ENCODE measurements at regions not wholly inside any gene's neighbourhood (a gene's known extent, or its start where the extent isn't known, plus 50 kb on each side); places are given as distances from the start of the nearest gene placed in this dataset.

GRCh38 chrX:64580605-64581004, 185.4 kb upstream of the MTMR8 start:
- dilution Hi-C loops (cut with MboI; ENCODE audit: extremely low pct_ligation_motif_present, low sequenced_read_pairs) = no loop called here
- no peak for FAIRE-seq

GRCh38 chrX:64580035-64580434, 184.8 kb upstream of the MTMR8 start:
- DNase-seq (ENCODE audit: low read depth, low spot score) (no peak), FAIRE-seq (no peak)
- Histone ChIP-seq H3K27ac (ENCODE audit: control insufficient read depth, insufficient read depth, low read length) (no peak overlapping the region), H3K4me3 (ENCODE audit: control insufficient read depth in 2 of 3, extremely low read depth in 1 of 3, insufficient read depth in 2 of 3, low read depth in 1 of 3, low read length in 3 of 3) (no peak overlapping the region), H3K4me2 (ENCODE audit: control insufficient read depth, extremely low read depth, insufficient read depth, low read depth, low read length) (no peak overlapping the region), H3K36me3 (ENCODE audit: control insufficient read depth in 2 of 2, extremely low read depth in 1 of 2, insufficient read depth in 2 of 2, low read length in 2 of 2) (no peaks in the 10 kb centered on the region), H2AFZ (ENCODE audit: control insufficient read depth, low read length) (no peak overlapping the region), H3K9me3 (ENCODE audit: control insufficient read depth, low read depth, low read length) (no peaks in the 10 kb centered on the region), H4K20me1 (ENCODE audit: control insufficient read depth, extremely low read depth, insufficient read depth, low read length) (no peaks in the 10 kb centered on the region), H3K4me1 (ENCODE audit: control insufficient read depth, extremely low read depth, insufficient read depth, low read length) (no peaks in the 10 kb centered on the region), H3K9ac (ENCODE audit: control insufficient read depth, extremely low read depth, insufficient read depth, low read length) (no peak overlapping the region), H3K9me1 (ENCODE audit: control insufficient read depth, extremely low read depth, insufficient read depth, low read length) (no peaks in the 10 kb centered on the region), H3K79me2 (ENCODE audit: control insufficient read depth, insufficient read depth, low read length) (no peaks in the 10 kb centered on the region), H3K27me3 (ENCODE audit: control insufficient read depth, extremely low read depth, insufficient read depth, low read length) (no peaks in the 10 kb centered on the region)
- dilution Hi-C loops (cut with MboI; ENCODE audit: extremely low pct_ligation_motif_present, low sequenced_read_pairs) = no loop called here
- TF ChIP-seq CTCF (optimal IDR thresholded peaks at IDR 0.05 in 1 of 3, IDR thresholded peaks at IDR 0.05 in 1 of 3, conservative IDR thresholded peaks at IDR 0.05 in 1 of 3; ENCODE audit: extremely low read depth in 1 of 3, insufficient read depth in 2 of 3, low read length in 3 of 3) = no peak
- no peak for TF ChIP-seq EZH2 (IDR thresholded peaks at IDR 0.05; ENCODE audit: low read length)

More at GRCh38 chrX:64580605-64581004, 185.4 kb upstream of the MTMR8 start:
- Histone ChIP-seq H2AFZ (ENCODE audit: control insufficient read depth, low read length) (no peak overlapping the region), H3K27me3 (ENCODE audit: control insufficient read depth, extremely low read depth, insufficient read depth, low read length) (no peaks in the 10 kb centered on the region), H3K9ac (ENCODE audit: control insufficient read depth, extremely low read depth, insufficient read depth, low read length) (no peak overlapping the region), H3K4me3 (ENCODE audit: control insufficient read depth in 2 of 3, extremely low read depth in 1 of 3, insufficient read depth in 2 of 3, low read depth in 1 of 3, low read length in 3 of 3) (no peak overlapping the region), H4K20me1 (ENCODE audit: control insufficient read depth, extremely low read depth, insufficient read depth, low read length) (no peaks in the 10 kb centered on the region), H3K4me1 (ENCODE audit: control insufficient read depth, extremely low read depth, insufficient read depth, low read length) (no peaks in the 10 kb centered on the region), H3K27ac (ENCODE audit: control insufficient read depth, insufficient read depth, low read length) (no peak overlapping the region), H3K9me1 (ENCODE audit: control insufficient read depth, extremely low read depth, insufficient read depth, low read length) (no peaks in the 10 kb centered on the region), H3K79me2 (ENCODE audit: control insufficient read depth, insufficient read depth, low read length) (no peaks in the 10 kb centered on the region), H3K4me2 (ENCODE audit: control insufficient read depth, extremely low read depth, insufficient read depth, low read depth, low read length) (no peak overlapping the region), H3K36me3 (ENCODE audit: control insufficient read depth in 2 of 2, extremely low read depth in 1 of 2, insufficient read depth in 2 of 2, low read length in 2 of 2) (no peaks in the 10 kb centered on the region), H3K9me3 (ENCODE audit: control insufficient read depth, low read depth, low read length) (no peaks in the 10 kb centered on the region)
- TF ChIP-seq CTCF (optimal IDR thresholded peaks at IDR 0.05 in 1 of 3, IDR thresholded peaks at IDR 0.05 in 1 of 3, conservative IDR thresholded peaks at IDR 0.05 in 1 of 3; ENCODE audit: extremely low read depth in 1 of 3, insufficient read depth in 2 of 3, low read length in 3 of 3) (no peak), EZH2 (IDR thresholded peaks at IDR 0.05; ENCODE audit: low read length) (no peak)
- no peak for DNase-seq (ENCODE audit: low read depth, low spot score)

Measured in keratinocyte (primary cell).